ENCODE measurements at regions not wholly inside any gene's neighbourhood (a gene's known extent, or its start where the extent isn't known, plus 50 kb on each side); places are given as distances from the start of the nearest gene placed in this dataset.

DNA sequence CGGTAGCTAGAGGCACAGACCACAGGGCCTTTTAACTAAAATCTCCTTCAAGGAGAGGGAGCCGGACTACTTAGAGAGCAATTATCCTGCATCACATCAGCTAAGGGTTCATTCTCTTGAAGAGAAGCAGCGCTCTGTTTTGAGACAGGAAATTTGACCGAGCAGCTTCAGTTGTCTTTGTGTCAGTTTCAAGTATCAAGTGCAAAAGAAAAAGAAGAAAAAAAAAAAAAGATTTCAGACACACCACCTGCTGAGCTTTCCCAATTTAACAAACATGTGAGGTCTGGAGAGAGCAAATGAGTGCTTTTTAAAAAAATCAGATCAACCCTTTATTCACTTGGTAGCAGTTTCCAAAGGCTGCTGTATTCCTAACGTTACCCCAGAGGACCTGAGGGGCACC is 273.5 kb upstream of the POU3F2 start:
- Mint-ChIP-seq H3K27me3 (peaks cover 6% of the 10 kb centered on the region), H3K4me1 (ENCODE audit: low read depth) (no peaks in the 10 kb centered on the region), H3K9me3 (no peaks in the 10 kb centered on the region), H3K4me3 (no peak overlapping the region), H3K27ac (no peak overlapping the region), H3K36me3 (ENCODE audit: low read depth) (no peaks in the 10 kb centered on the region)

DNA sequence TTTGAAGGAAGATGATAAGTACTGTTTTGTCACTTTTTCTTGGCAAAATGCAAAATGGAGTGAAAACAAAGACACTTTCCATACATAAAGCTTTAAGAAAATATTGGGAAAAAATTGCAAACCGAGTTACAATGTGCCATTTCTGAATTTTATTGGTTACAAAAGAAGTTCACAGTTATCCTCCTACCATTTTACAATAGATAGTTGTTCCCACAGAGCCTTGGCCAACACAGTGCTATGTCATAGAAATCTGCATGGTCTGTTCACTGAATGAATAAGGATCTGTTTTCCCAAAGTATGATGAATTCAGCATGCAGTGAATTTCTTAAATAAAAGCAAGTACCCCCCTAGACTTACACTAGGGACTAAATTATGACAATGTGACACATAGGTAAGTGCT is 268.2 kb upstream of the POU3F2 start:
- Mint-ChIP-seq H3K9me3 (no peaks in the 10 kb centered on the region), H3K4me3 (no peak overlapping the region), H3K27me3 (no peaks in the 10 kb centered on the region), H3K36me3 (ENCODE audit: low read depth) (no peaks in the 10 kb centered on the region), H3K4me1 (ENCODE audit: low read depth) (no peaks in the 10 kb centered on the region), H3K27ac (no peak overlapping the region)

GRCh38 chr6:98572579-98572978 is 261.8 kb upstream of the POU3F2 start:
- H3K36me3 Mint-ChIP-seq (ENCODE audit: low read depth), result no peaks in the 10 kb centered on the region
- no peaks in the 10 kb centered on the region for H3K4me1 Mint-ChIP-seq (ENCODE audit: low read depth)
- H3K4me3 Mint-ChIP-seq, result no peak overlapping the region
- H3K27ac Mint-ChIP-seq, result no peak overlapping the region
- H3K27me3 Mint-ChIP-seq, result no peaks in the 10 kb centered on the region
- H3K9me3 Mint-ChIP-seq, result no peaks in the 10 kb centered on the region

DNA sequence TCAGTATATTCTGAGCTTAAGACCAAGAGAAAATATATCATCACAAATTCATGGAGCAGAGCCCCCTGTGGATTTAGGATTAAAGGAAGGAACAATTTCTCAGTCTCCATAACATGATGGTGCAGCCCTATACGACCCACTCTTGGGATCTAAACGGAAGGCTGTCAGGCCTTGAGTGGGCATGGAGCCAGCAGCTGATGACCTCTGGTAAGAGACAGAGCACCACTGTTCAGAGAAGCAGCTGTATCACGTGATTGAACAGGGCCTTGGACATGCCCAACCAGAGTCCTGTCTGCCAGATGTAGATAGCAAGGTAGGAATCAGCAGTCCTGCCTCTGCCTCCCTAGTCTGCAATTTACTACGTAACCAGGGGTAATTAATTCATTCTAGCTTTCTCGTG is 259.4 kb upstream of the POU3F2 start:
- Mint-ChIP-seq H3K27ac (no peak overlapping the region), H3K4me1 (ENCODE audit: low read depth) (no peaks in the 10 kb centered on the region), H3K9me3 (no peaks in the 10 kb centered on the region), H3K4me3 (no peak overlapping the region), H3K36me3 (ENCODE audit: low read depth) (no peaks in the 10 kb centered on the region), H3K27me3 (no peaks in the 10 kb centered on the region)

DNA sequence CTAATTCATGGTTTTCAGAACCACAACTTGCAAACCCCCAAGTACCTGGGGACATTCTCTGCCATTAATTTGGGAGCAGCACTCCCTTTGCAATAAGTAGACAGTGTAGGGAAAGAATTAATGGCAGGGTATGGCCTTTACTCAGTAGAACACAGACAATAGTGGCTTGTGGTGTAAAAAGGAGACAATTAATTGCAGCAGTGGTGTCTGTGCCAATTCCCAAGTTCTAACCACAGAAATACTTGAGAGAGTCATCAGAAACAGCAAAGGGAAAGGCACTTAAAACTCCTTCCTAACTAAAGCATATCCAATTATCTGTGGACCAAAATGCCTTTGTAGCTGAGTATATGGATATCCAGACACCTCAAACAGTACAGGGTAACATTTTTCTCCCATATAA is 257.6 kb upstream of the POU3F2 start:
- no peaks in the 10 kb centered on the region for H3K36me3 Mint-ChIP-seq (ENCODE audit: low read depth)
- H3K4me3 Mint-ChIP-seq, result no peak overlapping the region
- no peak overlapping the region for H3K27ac Mint-ChIP-seq
- H3K4me1 Mint-ChIP-seq (ENCODE audit: low read depth), result no peaks in the 10 kb centered on the region
- H3K9me3 Mint-ChIP-seq, result no peaks in the 10 kb centered on the region
- no peaks in the 10 kb centered on the region for H3K27me3 Mint-ChIP-seq

DNA sequence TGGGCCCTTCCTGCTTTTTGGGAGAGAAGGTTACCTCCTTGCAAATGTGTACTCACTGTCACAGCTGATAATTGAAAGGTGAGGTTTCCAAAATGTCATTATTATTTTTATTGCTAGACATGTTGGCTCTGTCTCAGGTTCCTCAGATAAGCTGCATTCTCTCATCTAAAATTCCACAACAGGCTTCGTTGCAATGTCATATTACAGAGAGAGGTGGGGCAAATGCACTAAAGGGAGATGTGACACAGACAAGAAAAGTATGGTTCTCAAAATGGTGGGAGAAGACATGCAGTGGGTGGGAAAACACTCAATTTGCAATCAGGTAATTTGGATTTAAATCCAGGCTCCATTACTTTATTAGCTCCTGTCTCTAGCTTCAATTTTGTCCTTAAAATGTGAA is 256.4 kb upstream of the POU3F2 start:
- no peaks in the 10 kb centered on the region for H3K27me3 Mint-ChIP-seq

DNA sequence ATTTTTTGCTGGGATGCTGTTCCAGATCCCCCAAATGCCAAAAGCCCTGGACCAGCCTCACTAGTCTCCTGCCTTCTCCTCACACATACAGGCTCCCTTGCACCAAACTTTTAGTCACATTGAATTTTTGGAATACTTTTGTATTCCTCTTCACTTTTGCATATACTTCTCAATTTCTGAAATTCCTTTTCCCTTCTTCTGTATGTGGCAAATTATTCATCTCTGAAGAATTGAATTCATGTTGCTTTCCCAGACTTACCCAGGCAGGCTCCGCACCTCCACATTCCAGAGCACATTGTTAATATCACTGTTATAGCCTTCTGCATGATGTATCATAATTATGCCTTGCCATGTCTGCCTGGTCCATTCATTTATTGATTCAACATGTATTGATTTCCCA is 255.3 kb upstream of the POU3F2 start:
- no peak overlapping the region for H3K27ac Mint-ChIP-seq
- H3K4me3 Mint-ChIP-seq, result no peak overlapping the region
- no peaks in the 10 kb centered on the region for H3K27me3 Mint-ChIP-seq
- H3K9me3 Mint-ChIP-seq, result no peaks in the 10 kb centered on the region
- no peaks in the 10 kb centered on the region for H3K4me1 Mint-ChIP-seq (ENCODE audit: low read depth)
- H3K36me3 Mint-ChIP-seq (ENCODE audit: low read depth), result no peaks in the 10 kb centered on the region

More for the DNA sequence above, 256.4 kb upstream of the POU3F2 start:
- H3K27ac Mint-ChIP-seq, result no peak overlapping the region
- no peak overlapping the region for H3K4me3 Mint-ChIP-seq
- no peaks in the 10 kb centered on the region for H3K36me3 Mint-ChIP-seq (ENCODE audit: low read depth)
- no peaks in the 10 kb centered on the region for H3K4me1 Mint-ChIP-seq (ENCODE audit: low read depth)
- H3K9me3 Mint-ChIP-seq, result no peaks in the 10 kb centered on the region

GRCh38 chr6:98579941-98580340 is 254.4 kb upstream of the POU3F2 start:
- Mint-ChIP-seq H3K27me3 (no peaks in the 10 kb centered on the region), H3K27ac (no peak overlapping the region), H3K4me1 (ENCODE audit: low read depth) (no peaks in the 10 kb centered on the region), H3K4me3 (no peak overlapping the region), H3K36me3 (ENCODE audit: low read depth) (no peaks in the 10 kb centered on the region), H3K9me3 (no peaks in the 10 kb centered on the region)

- Mint-ChIP-seq H3K27ac (no peak overlapping the region), H3K27me3 (no peaks in the 10 kb centered on the region), H3K9me3 (no peaks in the 10 kb centered on the region)
Observed at GRCh38 chr6:98581705-98582104, 252.7 kb upstream of the POU3F2 start.

DNA sequence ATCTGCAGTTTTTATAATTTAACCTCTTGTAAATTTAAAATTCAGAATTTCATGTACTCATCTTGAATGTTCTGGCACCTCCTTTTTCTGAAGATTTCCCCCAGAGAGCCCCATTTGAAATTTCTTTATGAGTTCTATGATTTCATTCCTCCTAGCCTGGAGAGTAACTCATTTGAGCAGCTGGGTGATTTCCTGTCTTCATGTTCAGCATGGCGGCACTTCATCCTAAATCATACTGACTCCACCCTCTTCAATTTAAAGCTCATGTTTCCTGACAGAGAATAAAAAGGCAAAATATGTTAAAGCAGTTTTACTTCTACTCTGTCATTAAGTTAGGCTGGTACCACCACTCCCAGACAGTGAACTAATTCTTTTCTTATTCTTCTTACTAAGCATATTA is 250.9 kb upstream of the POU3F2 start:
- no peaks in the 10 kb centered on the region for H3K36me3 Mint-ChIP-seq (ENCODE audit: low read depth)
- H3K4me1 Mint-ChIP-seq (ENCODE audit: low read depth), result no peaks in the 10 kb centered on the region
- H3K27me3 Mint-ChIP-seq, result peaks cover 4% of the 10 kb centered on the region
- no peaks in the 10 kb centered on the region for H3K9me3 Mint-ChIP-seq
- no peak overlapping the region for H3K27ac Mint-ChIP-seq
- H3K4me3 Mint-ChIP-seq, result no peak overlapping the region

More at GRCh38 chr6:98581705-98582104, 252.7 kb upstream of the POU3F2 start:
- H3K4me1 Mint-ChIP-seq (ENCODE audit: low read depth), result no peaks in the 10 kb centered on the region
- no peaks in the 10 kb centered on the region for H3K36me3 Mint-ChIP-seq (ENCODE audit: low read depth)
- no peak overlapping the region for H3K4me3 Mint-ChIP-seq

GRCh38 chr6:98586163-98586562 is 248.2 kb upstream of the POU3F2 start:
- Mint-ChIP-seq H3K27ac (no peak overlapping the region), H3K4me3 (no peak overlapping the region), H3K4me1 (ENCODE audit: low read depth) (no peaks in the 10 kb centered on the region), H3K36me3 (ENCODE audit: low read depth) (no peaks in the 10 kb centered on the region), H3K9me3 (no peaks in the 10 kb centered on the region), H3K27me3 (peaks cover 4% of the 10 kb centered on the region)

GRCh38 chr6:98587555-98587954 is 246.8 kb upstream of the POU3F2 start:
- H3K36me3 Mint-ChIP-seq (ENCODE audit: low read depth), result no peaks in the 10 kb centered on the region
- no peak overlapping the region for H3K4me3 Mint-ChIP-seq
- H3K4me1 Mint-ChIP-seq (ENCODE audit: low read depth), result no peaks in the 10 kb centered on the region
- peaks cover 4% of the 10 kb centered on the region for H3K27me3 Mint-ChIP-seq
- no peaks in the 10 kb centered on the region for H3K9me3 Mint-ChIP-seq
- H3K27ac Mint-ChIP-seq, result no peak overlapping the region

DNA sequence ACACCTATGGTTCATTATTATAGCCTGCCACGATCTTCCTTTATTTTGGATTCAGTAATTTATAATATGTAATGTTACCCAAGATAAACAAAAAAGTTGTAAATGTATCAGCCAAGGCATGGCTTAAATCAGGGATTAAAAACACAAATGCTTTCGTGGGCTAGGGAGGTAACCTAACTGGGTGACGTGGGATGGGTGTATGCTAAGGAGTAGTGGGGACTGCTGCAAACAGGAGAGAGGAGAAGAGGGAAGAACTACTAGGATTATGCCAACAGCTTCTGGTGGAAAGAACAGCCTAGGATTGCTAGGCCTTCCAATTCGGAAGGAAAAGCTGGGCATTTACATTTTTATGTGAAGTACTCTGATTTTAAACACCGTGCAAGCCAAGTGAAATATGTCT is 244.8 kb upstream of the POU3F2 start:
- Mint-ChIP-seq H3K27me3 (peaks cover 4% of the 10 kb centered on the region), H3K9me3 (peaks cover 4% of the 10 kb centered on the region), H3K4me3 (no peak overlapping the region), H3K36me3 (ENCODE audit: low read depth) (no peaks in the 10 kb centered on the region), H3K27ac (no peak overlapping the region), H3K4me1 (ENCODE audit: low read depth) (no peaks in the 10 kb centered on the region)

DNA sequence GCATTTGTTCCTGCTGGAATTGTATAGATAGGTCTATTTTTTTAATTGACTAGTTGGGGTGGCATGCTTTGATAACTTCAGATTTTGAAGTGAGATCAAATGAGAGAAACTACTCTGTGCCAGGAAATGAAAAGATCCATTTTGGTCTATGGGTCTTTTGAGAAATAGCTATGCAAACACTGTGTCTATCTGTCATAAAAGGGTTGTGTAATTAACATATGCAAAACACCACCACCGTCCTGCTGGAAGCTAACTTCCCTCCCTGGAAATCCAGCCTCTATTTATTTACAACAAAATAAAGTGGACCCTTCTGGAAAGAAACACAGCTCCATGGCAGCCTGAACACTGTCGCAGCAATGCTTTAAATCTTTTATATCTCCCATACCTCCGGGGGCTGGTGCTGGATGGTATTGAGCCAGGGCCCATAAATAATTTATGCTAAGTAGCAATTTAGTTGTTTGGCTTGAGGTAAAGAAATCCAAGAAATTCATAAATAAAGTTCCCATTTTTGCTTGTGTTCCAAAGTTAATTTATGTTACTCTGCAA is 244.2 kb upstream of the POU3F2 start:
- Mint-ChIP-seq H3K9me3 (peaks cover 4% of the 10 kb centered on the region), H3K4me3 (no peak overlapping the region), H3K27ac (no peak overlapping the region), H3K27me3 (peaks cover 4% of the 10 kb centered on the region), H3K36me3 (ENCODE audit: low read depth) (no peaks in the 10 kb centered on the region), H3K4me1 (ENCODE audit: low read depth) (no peaks in the 10 kb centered on the region)

DNA sequence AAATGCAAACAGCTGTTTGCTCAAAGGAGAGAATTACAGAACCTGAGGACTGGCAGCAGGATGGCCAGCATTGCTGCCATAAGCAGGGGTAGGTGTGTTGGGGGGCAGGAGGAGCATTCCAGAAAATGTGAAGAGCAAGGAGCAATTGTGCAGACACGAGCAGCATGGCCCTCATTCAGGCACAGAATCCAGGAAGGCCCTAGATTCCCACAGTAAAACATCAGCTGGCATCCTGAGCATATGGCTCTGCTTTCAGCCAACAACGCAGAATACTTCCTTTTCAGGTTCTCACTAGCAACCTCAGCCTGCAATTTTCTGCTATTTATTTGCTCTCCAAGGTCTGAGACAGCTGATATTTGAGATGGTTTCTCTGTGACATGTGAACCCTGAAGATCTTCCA is 243.4 kb upstream of the POU3F2 start:
- Mint-ChIP-seq H3K4me3 (no peak overlapping the region), H3K27me3 (peaks cover 4% of the 10 kb centered on the region)

DNA sequence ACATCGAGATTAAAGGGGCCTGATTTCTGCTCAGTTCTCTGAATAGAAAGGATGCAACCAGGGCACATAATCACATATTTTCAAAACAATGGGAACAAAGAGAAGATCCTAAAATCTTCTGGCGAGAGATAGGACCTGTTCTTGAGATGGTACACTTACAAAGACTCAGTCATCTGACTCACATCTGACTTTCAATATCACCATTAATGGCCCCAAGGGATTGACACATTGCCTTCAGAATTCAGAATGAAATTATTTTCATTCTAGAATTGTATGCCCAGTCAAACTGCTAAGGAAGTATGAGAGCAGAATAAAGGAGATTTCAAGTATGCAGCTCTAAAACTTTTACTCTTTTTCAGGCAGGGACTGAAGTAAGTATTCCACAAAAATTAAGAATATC is 240.7 kb upstream of the POU3F2 start:
- no peaks in the 10 kb centered on the region for H3K4me1 Mint-ChIP-seq (ENCODE audit: low read depth)
- H3K27me3 Mint-ChIP-seq, result no peaks in the 10 kb centered on the region
- no peak overlapping the region for H3K4me3 Mint-ChIP-seq
- no peaks in the 10 kb centered on the region for H3K36me3 Mint-ChIP-seq (ENCODE audit: low read depth)
- H3K27ac Mint-ChIP-seq, result no peak overlapping the region
- H3K9me3 Mint-ChIP-seq, result peaks cover 4% of the 10 kb centered on the region

More for the DNA sequence above, 243.4 kb upstream of the POU3F2 start:
- Mint-ChIP-seq H3K9me3 (peaks cover 4% of the 10 kb centered on the region), H3K36me3 (ENCODE audit: low read depth) (no peaks in the 10 kb centered on the region), H3K27ac (no peak overlapping the region), H3K4me1 (ENCODE audit: low read depth) (no peaks in the 10 kb centered on the region)

Measured in stimulated activated naive CD8-positive, alpha-beta T cell treated with anti-CD3 and anti-CD28 coated beads, Interleukin-15, Interleukin-2, amounts not matched to agents 100 ng/mL and 50 ng/mL, for 24 hours (primary cell).